WTC11 (cell line): ENCODE measurements at regions not wholly inside any gene's neighbourhood (a gene's known extent, or its start where the extent isn't known, plus 50 kb on each side); places are given as distances from the start of the nearest gene placed in this dataset.

Experiments used
- ATAC-seq: fragments of 200-7000 bp; cut with Tn5 transposase; 2 replicates; pipeline ENCODE4 v1.10.0; 2021; ENCODE audit warnings: mild to moderate bottlenecking, moderate library complexity
- CTCF ChIA-PET: fragments of 300-600 bp; sonication (Branson Sonifier 250); formaldehyde crosslinking; loops from one replicate; lab custom pipeline; 2021; ENCODE audit warnings: antibody characterized with exemption; lab: Charles Lee
- POLR2A ChIA-PET: fragments of 350-600 bp; sonication (Branson Sonifier 250); formaldehyde crosslinking; loops from one replicate; lab custom pipeline; 2021; ENCODE audit warnings: antibody characterized with exemption; lab: Charles Lee
- DNase-seq: peaks from one replicate; pipeline ENCODE4 v3.0.0; 2021; ENCODE audit warnings: low spot score
- H3K27ac Mint-ChIP-seq: 2 replicates; pipeline ENCODE4 v1.8.0; 2021; ENCODE audit warnings: mixed read lengths
- H3K27me3 Mint-ChIP-seq: 2 replicates; pipeline ENCODE4 v1.8.0; 2021; ENCODE audit warnings: low read depth, mild to moderate bottlenecking, moderate library complexity, mixed read lengths
- H3K36me3 Mint-ChIP-seq: 2 replicates; pipeline ENCODE4 v1.8.0; 2021; ENCODE audit warnings: mixed read lengths
- H3K4me1 Mint-ChIP-seq: 2 replicates; pipeline ENCODE4 v1.8.0; 2022; ENCODE audit warnings: mixed read lengths
- H3K4me3 Mint-ChIP-seq: 2 replicates; pipeline ENCODE4 v1.8.0; 2021; ENCODE audit warnings: mild to moderate bottlenecking, moderate library complexity, mixed read lengths
- H3K9me3 Mint-ChIP-seq: 2 replicates; pipeline ENCODE4 v1.8.0; 2021; ENCODE audit warnings: mixed read lengths
- ATF2 ChIP-seq: sonication (generic); formaldehyde crosslinking; IDR thresholded peaks from 2 replicates; pipeline ENCODE4 v1.8.1; 2022; ENCODE audit warnings: low read depth, missing genetic modification reagents, borderline replicate concordance
- ATF3 ChIP-seq: sonication (generic); formaldehyde crosslinking; conservative IDR thresholded peaks from 2 replicates; pipeline ENCODE4 v1.8.1; 2022; ENCODE audit warnings: mild to moderate bottlenecking, missing genetic modification reagents
- CBFB ChIP-seq: sonication (generic); formaldehyde crosslinking; IDR thresholded peaks from 2 replicates; pipeline ENCODE4 v1.8.1; 2022; ENCODE audit warnings: mild to moderate bottlenecking, low read depth, missing genetic modification reagents
- CDX4 ChIP-seq: fragments of 250-450 bp; sonication (Bioruptor Pico); IDR thresholded peaks from 2 replicates; pipeline ENCODE4 v1.9.0; 2021; ENCODE audit warnings: moderate library complexity, mild to moderate bottlenecking, inconsistent platforms, borderline replicate concordance
- HMGA2 ChIP-seq: fragments of 250-450 bp; sonication (Bioruptor Pico); IDR thresholded peaks from 2 replicates; pipeline ENCODE4 v1.4.0; 2021; ENCODE audit warnings: mild to moderate bottlenecking, moderate library complexity
- JUN ChIP-seq: sonication (generic); formaldehyde crosslinking; IDR thresholded peaks from 2 replicates; pipeline ENCODE4 v1.8.0; 2023; ENCODE audit warnings: mild to moderate bottlenecking, missing genetic modification reagents
- MLX ChIP-seq: sonication (generic); formaldehyde crosslinking; IDR thresholded peaks from 2 replicates; pipeline ENCODE4 v1.8.1; 2023; ENCODE audit warnings: mild to moderate bottlenecking, missing genetic modification reagents, moderate library complexity
- NR1H2 ChIP-seq: sonication (generic); formaldehyde crosslinking; IDR thresholded peaks from 2 replicates; pipeline ENCODE4 v1.9.0; 2021; ENCODE audit warnings: mild to moderate bottlenecking, moderate library complexity, missing genetic modification reagents
- PRDM15 ChIP-seq: sonication (generic); formaldehyde crosslinking; IDR thresholded peaks from 2 replicates; pipeline ENCODE4 v1.8.0; 2022; ENCODE audit warnings: missing genetic modification reagents
- RORB ChIP-seq: fragments of 250-450 bp; sonication (Bioruptor Pico); IDR thresholded peaks from 2 replicates; pipeline ENCODE4 v1.9.0; 2021; ENCODE audit warnings: mild to moderate bottlenecking
- SMAD4 ChIP-seq: sonication (generic); formaldehyde crosslinking; IDR thresholded peaks from 2 replicates; pipeline ENCODE4 v1.8.0; 2022; ENCODE audit warnings: mild to moderate bottlenecking, missing genetic modification reagents
- SOX15 ChIP-seq: fragments of 250-450 bp; sonication (Bioruptor Pico); IDR thresholded peaks from 2 replicates; pipeline ENCODE4 v1.9.0; 2021; ENCODE audit warnings: mild to moderate bottlenecking
- TCF7 ChIP-seq: sonication (generic); formaldehyde crosslinking; IDR thresholded peaks from 2 replicates; pipeline ENCODE4 v1.8.0; 2022; ENCODE audit warnings: mild to moderate bottlenecking, low read depth, missing genetic modification reagents, moderate library complexity
- TEAD4 ChIP-seq: sonication (generic); formaldehyde crosslinking; IDR thresholded peaks from 2 replicates; pipeline ENCODE4 v1.8.0; 2022; ENCODE audit warnings: mild to moderate bottlenecking, missing genetic modification reagents
- ZNF219 ChIP-seq: sonication (generic); formaldehyde crosslinking; IDR thresholded peaks from 2 replicates; pipeline ENCODE4 v1.8.0; 2023; ENCODE audit warnings: missing genetic modification reagents, mild to moderate bottlenecking, borderline replicate concordance
- ZNF396 ChIP-seq: fragments of 250-450 bp; sonication (Bioruptor Pico); IDR thresholded peaks from 2 replicates; pipeline ENCODE4 v1.8.0; 2021; ENCODE audit warnings: mild to moderate bottlenecking, moderate library complexity, borderline replicate concordance
- ZNF425 ChIP-seq: fragments of 250-450 bp; sonication (Bioruptor Pico); conservative IDR thresholded peaks from 2 replicates; pipeline ENCODE4 v1.9.0; 2021; ENCODE audit warnings: mild to moderate bottlenecking

GRCh38 chr12:89890161-89890560, 181.5 kb upstream of the ATP2B1 start (continued):
- no peak for TF ChIP-seq PRDM15
- TF ChIP-seq HMGA2 (CRISPR knock-in tag): no peak
- no peak for TF ChIP-seq ZNF219
- TF ChIP-seq JUN (CRISPR knock-in tag): no peak

- H3K27me3 Mint-ChIP-seq: peaks cover 12% of the 10 kb centered on the region
- no peak for TF ChIP-seq CBFB (CRISPR knock-in tag)
- TF ChIP-seq SOX15 (CRISPR knock-in tag): no peak
- TF ChIP-seq TCF7 (CRISPR knock-in tag): no peak
- TF ChIP-seq TEAD4: no peak
- no peak for TF ChIP-seq ATF3
- TF ChIP-seq RORB (CRISPR knock-in tag): no peak
- no peak for TF ChIP-seq ATF2 (CRISPR knock-in tag)
- no peak for TF ChIP-seq ZNF425 (CRISPR knock-in tag)
- no peak for TF ChIP-seq CDX4
- no peak for TF ChIP-seq MLX (CRISPR knock-in tag)
- TF ChIP-seq SMAD4 (CRISPR knock-in tag): no peak
- TF ChIP-seq, all 79 proteins: peak for 0
- POLR2A ChIA-PET: no interaction called here
- H3K36me3 Mint-ChIP-seq: peaks cover 10% of the 10 kb centered on the region
- CTCF ChIA-PET: no interaction called here
- peaks cover 22% of the 10 kb centered on the region for H3K9me3 Mint-ChIP-seq
- ATAC-seq (no peak), DNase-seq (no peak)
- H3K27ac Mint-ChIP-seq: no peak overlapping the region
- no peak overlapping the region for H3K4me3 Mint-ChIP-seq
- H3K4me1 Mint-ChIP-seq: peaks cover 14% of the 10 kb centered on the region
Observed at GRCh38 chr12:89889062-89889461, 180.4 kb upstream of the ATP2B1 start.

- CTCF ChIA-PET: no interaction called here
- peaks cover 40% of the 10 kb centered on the region for H3K4me1 Mint-ChIP-seq
- H3K9me3 Mint-ChIP-seq: peaks cover 13% of the 10 kb centered on the region
Observed at GRCh38 chr12:89884952-89885351, 176.3 kb upstream of the ATP2B1 start.

More at GRCh38 chr12:89884952-89885351, 176.3 kb upstream of the ATP2B1 start:
- POLR2A ChIA-PET: no interaction called here
- DNase-seq (no peak), ATAC-seq (no peak)
- Mint-ChIP-seq H3K27me3 (peaks cover 12% of the 10 kb centered on the region), H3K27ac (no peak overlapping the region), H3K36me3 (peaks cover 5% of the 10 kb centered on the region; the same call in 1 of the 2 replicates), H3K4me3 (no peak overlapping the region)
- TF ChIP-seq NR1H2 (CRISPR knock-in tag): no peak
- TF ChIP-seq ZNF396: no peak
- TF ChIP-seq, all 79 proteins: peak for 0
